ENCODE measurements at regions not wholly inside any gene's neighbourhood (a gene's known extent, or its start where the extent isn't known, plus 50 kb on each side); places are given as distances from the start of the nearest gene placed in this dataset.

GRCh38 chr13:107480130-107480529, 735.2 kb downstream of the LIG4 start:
- DNase-seq (ENCODE audit: extremely low read depth in 1 of 11, low read depth in 9 of 11, low spot score in 4 of 11), result no peak

- no peak for DNase-seq (ENCODE audit: extremely low read depth in 1 of 11, low read depth in 9 of 11, low spot score in 4 of 11)
Measured at GRCh38 chr13:107477772-107478379, 737.5 kb downstream of the LIG4 start.

- DNase-seq (ENCODE audit: extremely low read depth in 1 of 11, low read depth in 9 of 11, low spot score in 4 of 11), result no peak
Measured at GRCh38 chr13:107475753-107476453, 739.4 kb downstream of the LIG4 start.

GRCh38 chr13:107473253-107473652, 742.1 kb downstream of the LIG4 start:
- DNase-seq (ENCODE audit: extremely low read depth in 1 of 11, low read depth in 9 of 11, low spot score in 4 of 11), result no peak

- DNase-seq (ENCODE audit: extremely low read depth in 1 of 11, low read depth in 9 of 11, low spot score in 4 of 11), result no peak
Measured at GRCh38 chr13:107466326-107467099, 748.8 kb downstream of the LIG4 start.

GRCh38 chr13:107462501-107462900, 752.8 kb downstream of the LIG4 start:
- no peak for DNase-seq (ENCODE audit: extremely low read depth in 1 of 11, low read depth in 9 of 11, low spot score in 4 of 11)

- no peak for DNase-seq (ENCODE audit: extremely low read depth in 1 of 11, low read depth in 9 of 11, low spot score in 4 of 11)
Measured at GRCh38 chr13:107461751-107462150, 753.6 kb downstream of the LIG4 start.

GRCh38 chr13:107459430-107459829, 755.9 kb downstream of the LIG4 start:
- DNase-seq (ENCODE audit: extremely low read depth in 1 of 11, low read depth in 9 of 11, low spot score in 4 of 11), result no peak

GRCh38 chr13:107458269-107458668, 757.1 kb downstream of the LIG4 start:
- no peak for DNase-seq (ENCODE audit: extremely low read depth in 1 of 11, low read depth in 9 of 11, low spot score in 4 of 11)

GRCh38 chr13:107457686-107458085, 757.6 kb downstream of the LIG4 start:
- DNase-seq (ENCODE audit: extremely low read depth in 1 of 11, low read depth in 9 of 11, low spot score in 4 of 11), result no peak

GRCh38 chr13:107456431-107456830, 758.9 kb downstream of the LIG4 start:
- no peak for DNase-seq (ENCODE audit: extremely low read depth in 1 of 11, low read depth in 9 of 11, low spot score in 4 of 11)

GRCh38 chr13:107452833-107453232, 762.5 kb downstream of the LIG4 start:
- DNase-seq (ENCODE audit: extremely low read depth in 1 of 11, low read depth in 9 of 11, low spot score in 4 of 11), result no peak

GRCh38 chr13:107450931-107451330, 764.4 kb downstream of the LIG4 start:
- DNase-seq (ENCODE audit: extremely low read depth in 1 of 11, low read depth in 9 of 11, low spot score in 4 of 11), result no peak

GRCh38 chr13:107450431-107450830, 764.9 kb downstream of the LIG4 start:
- DNase-seq (ENCODE audit: extremely low read depth in 1 of 11, low read depth in 9 of 11, low spot score in 4 of 11), result no peak

- peak in 1 of 11 donors; percentile 19 for DNase-seq (ENCODE audit: extremely low read depth in 1 of 11, low read depth in 9 of 11, low spot score in 4 of 11)
Measured at GRCh38 chr13:107447591-107447990, 767.7 kb downstream of the LIG4 start.

GRCh38 chr13:107441279-107441678, 774.1 kb downstream of the LIG4 start:
- DNase-seq (ENCODE audit: extremely low read depth in 1 of 11, low read depth in 9 of 11, low spot score in 4 of 11), result no peak

GRCh38 chr13:107438251-107438650, 777.1 kb downstream of the LIG4 start:
- DNase-seq (ENCODE audit: extremely low read depth in 1 of 11, low read depth in 9 of 11, low spot score in 4 of 11), result no peak

GRCh38 chr13:107434347-107434746, 781.0 kb downstream of the LIG4 start:
- no peak for DNase-seq (ENCODE audit: extremely low read depth in 1 of 11, low read depth in 9 of 11, low spot score in 4 of 11)

GRCh38 chr13:107427536-107427935, 787.8 kb downstream of the LIG4 start:
- no peak for DNase-seq (ENCODE audit: extremely low read depth in 1 of 11, low read depth in 9 of 11, low spot score in 4 of 11)

- DNase-seq (ENCODE audit: extremely low read depth in 1 of 11, low read depth in 9 of 11, low spot score in 4 of 11), result no peak
Measured at GRCh38 chr13:107422421-107422820, 792.9 kb downstream of the LIG4 start.
